Adrenal gland (tissue), 9 donors: ENCODE measurements at regions not wholly inside any gene's neighbourhood (a gene's known extent, or its start where the extent isn't known, plus 50 kb on each side); places are given as distances from the start of the nearest gene placed in this dataset.
A peak's percentile ranks its signal among the peaks of the same experiment; 100 is the strongest.
"Not testable (repeated sequence)": the region's sequence is repeated elsewhere in the genome, so short reads cannot be mapped to it uniquely, and the experiment has no call there.

Source experiments
- DNase-seq, 7 donors: peaks; one replicate each; pipeline ENCODE4 v3.0.0-alpha.2; 2019 to 2020
- H3K27ac ChIP-seq, 5 donors: fragments of 200-600 bp; sonication (generic) in 4 of 5; 1 replicate in 3 of 5; 2 replicates in 2 of 5; pipeline versions ENCODE4 v1.5.1 to v1.8.0; 2016 to 2020; ENCODE audit warnings: mild to moderate bottlenecking in 1 of 5
- H3K27me3 ChIP-seq: fragments of 200-600 bp; 2 replicates; pipeline ENCODE4 v1.8.0; 2021
- H3K36me3 ChIP-seq, 2 donors: fragments of 200-600 bp; replicated peaks in 1 of 2; 1 replicate in 1 of 2; 2 replicates in 1 of 2; pipeline versions ENCODE4 v1.5.1 to v1.8.0; 2018 to 2022
- H3K4me1 ChIP-seq, 2 donors: fragments of 200-600 bp; replicated peaks in 1 of 2; 1 replicate in 1 of 2; 2 replicates in 1 of 2; pipeline versions ENCODE4 v1.5.1 to v1.8.0; 2018 to 2021
- H3K4me3 ChIP-seq, 4 donors: fragments of 200-600 bp; sonication (generic) in 3 of 4; one replicate each; pipeline ENCODE4 v1.5.1; 2016 to 2018
- H3K9me3 ChIP-seq, 3 donors: fragments of 200-600 bp; sonication (generic) in 1 of 3; replicated peaks in 1 of 3; 1 replicate in 2 of 3; 2 replicates in 1 of 3; pipeline versions ENCODE4 v1.5.1 to v1.8.0; 2016 to 2021
- POLR2A ChIP-seq, 2 donors: fragments of 450-650 bp; IDR thresholded peaks; one replicate each; pipeline ENCODE4 v1.6.1; 2017; ENCODE audit warnings: antibody characterized with exemption in 2 of 2, mild to moderate bottlenecking in 2 of 2, moderate library complexity in 1 of 2
- WGBS, 4 donors: extraction: QIAGEN DNeasy Blood & Tissue Kit in 2 of 4; methylation state at CpG; one replicate each; pipeline versions ENCODE4 v1.1.5 to v1.1.7; 2013 to 2017; 5-methylcytosine and 5-hydroxymethylcytosine counted together
- intact Hi-C, 2 donors: fragments of 100-400 bp; cut with DNase I; formaldehyde crosslinking; loops; one replicate each; pipeline versions ENCODE4 v1.14.1 to v1.15.0; 2022 to 2023
- TF ChIP-seq, protein P1 (sequence below), 6 experiments: fragments of 450-650 bp in 4 of 6; fragments of 200-600 bp in 2 of 6; sonication (generic) in 1 of 6; IDR thresholded peaks; 1 replicate in 5 of 6; 2 replicates in 1 of 6; pipeline versions ENCODE4 v1.5.1 to v1.8.0; 2016 to 2021; ENCODE audit warnings: antibody characterized with exemption in 6 of 6, mild to moderate bottlenecking in 2 of 6, moderate library complexity in 1 of 6
- donor health status: healthy with polysubstance abuse.
- donor health status: Bipolar disorder and iron deficiency.
- donor health status: DM: yes; HTN: yes; CAD: no.
- donor health status: DM: no; HTN: no; CAD: no.
- donor health status: DM: no; HTN: no; CAD: no.

DNA sequence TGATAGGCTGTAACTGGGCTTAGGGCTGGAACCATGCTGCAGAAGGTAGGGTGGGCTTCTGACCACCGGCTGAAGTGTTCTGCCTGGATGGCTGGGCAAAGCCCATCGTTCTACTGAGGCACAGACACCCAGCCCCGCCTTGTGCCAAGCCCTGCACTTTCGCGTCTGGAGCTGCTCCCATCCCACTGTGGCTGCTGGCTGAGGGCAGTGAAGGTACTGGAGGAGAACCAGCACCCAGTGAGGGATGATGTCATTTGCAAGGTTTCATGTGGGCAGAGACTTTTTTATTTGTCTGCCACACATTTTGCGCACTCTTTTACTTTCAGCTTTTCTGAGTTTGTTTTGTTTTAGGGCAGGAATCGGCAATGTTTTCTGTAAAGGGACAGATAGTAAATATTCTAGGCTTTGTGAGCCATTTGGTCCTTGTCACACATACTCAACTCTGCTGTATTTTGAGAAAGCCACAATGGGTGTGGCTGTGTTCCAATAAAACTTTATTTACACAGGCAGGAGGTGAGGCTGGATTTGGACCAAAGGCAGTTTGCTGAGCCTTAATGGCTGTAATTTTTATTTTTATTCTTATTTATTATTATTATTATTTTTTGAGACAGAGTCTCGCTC, 85.6 kb downstream of the ASB1 start:
- Histone ChIP-seq H3K36me3 (no peaks in the 10 kb centered on the region), H3K27me3 (no peaks in the 10 kb centered on the region), H3K4me3 (no peak overlapping the region), H3K27ac (no peak overlapping the region), H3K9me3 (peaks cover 0 to 5% (median 0%) of the 10 kb centered on the region in 3 donors), H3K4me1 (no peaks in the 10 kb centered on the region)
- WGBS, 4 donors: 83 to 93% (median 90%) methylated on average over 8 of the region's 8 CpGs
- intact Hi-C loops: loop anchor here in 1 of 2 donors (5.0 kb wide), 1 partner anchor 275 kb away; no protein-coding TSS in a partner anchor
- TF ChIP-seq, protein P1, sequence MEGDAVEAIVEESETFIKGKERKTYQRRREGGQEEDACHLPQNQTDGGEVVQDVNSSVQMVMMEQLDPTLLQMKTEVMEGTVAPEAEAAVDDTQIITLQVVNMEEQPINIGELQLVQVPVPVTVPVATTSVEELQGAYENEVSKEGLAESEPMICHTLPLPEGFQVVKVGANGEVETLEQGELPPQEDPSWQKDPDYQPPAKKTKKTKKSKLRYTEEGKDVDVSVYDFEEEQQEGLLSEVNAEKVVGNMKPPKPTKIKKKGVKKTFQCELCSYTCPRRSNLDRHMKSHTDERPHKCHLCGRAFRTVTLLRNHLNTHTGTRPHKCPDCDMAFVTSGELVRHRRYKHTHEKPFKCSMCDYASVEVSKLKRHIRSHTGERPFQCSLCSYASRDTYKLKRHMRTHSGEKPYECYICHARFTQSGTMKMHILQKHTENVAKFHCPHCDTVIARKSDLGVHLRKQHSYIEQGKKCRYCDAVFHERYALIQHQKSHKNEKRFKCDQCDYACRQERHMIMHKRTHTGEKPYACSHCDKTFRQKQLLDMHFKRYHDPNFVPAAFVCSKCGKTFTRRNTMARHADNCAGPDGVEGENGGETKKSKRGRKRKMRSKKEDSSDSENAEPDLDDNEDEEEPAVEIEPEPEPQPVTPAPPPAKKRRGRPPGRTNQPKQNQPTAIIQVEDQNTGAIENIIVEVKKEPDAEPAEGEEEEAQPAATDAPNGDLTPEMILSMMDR (IDR thresholded peaks at IDR 0.05): no peak
- TF ChIP-seq POLR2A (IDR thresholded peaks at IDR 0.05): no peak
- no peak for DNase-seq

DNA sequence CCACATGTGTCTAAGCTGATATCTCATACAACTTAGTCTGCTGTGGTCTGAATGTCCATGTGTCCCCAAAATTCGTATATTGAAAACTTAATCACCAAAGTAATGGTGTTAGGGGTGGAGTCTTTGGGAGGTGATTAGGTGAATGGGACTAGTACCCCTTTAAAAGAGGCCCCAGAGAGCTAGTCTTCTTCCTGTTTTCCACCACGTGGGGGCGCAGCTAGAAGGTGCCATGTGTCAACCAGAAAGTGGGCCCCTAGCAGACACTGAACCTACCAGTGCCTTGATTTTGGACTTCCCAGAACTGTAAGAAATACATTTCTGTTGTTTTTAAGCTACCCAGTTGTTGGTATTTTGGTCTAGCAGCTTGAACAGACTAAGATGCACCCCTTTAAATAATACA, 86.6 kb downstream of the ASB1 start:
- 15 to 26% (median 21%) methylated on average over 3 of the region's 3 CpGs for WGBS, 4 donors
- Histone ChIP-seq H3K27ac (no peak overlapping the region), H3K27me3 (no peaks in the 10 kb centered on the region), H3K4me1 (no peaks in the 10 kb centered on the region), H3K36me3 (no peaks in the 10 kb centered on the region), H3K9me3 (peaks cover 0 to 14% (median 0%) of the 10 kb centered on the region in 3 donors), H3K4me3 (no peak overlapping the region)
- no peak for TF ChIP-seq POLR2A (IDR thresholded peaks at IDR 0.05)
- TF ChIP-seq, protein P1 (IDR thresholded peaks at IDR 0.05): peak; percentile 13 to 54 (median 40)
- peak in 6 of 7 donors; percentile 27 to 70 (median 54) for DNase-seq
- intact Hi-C loops: loop anchor here in 1 of 2 donors (5.0 kb wide), 1 partner anchor 274 kb away; no protein-coding TSS in a partner anchor

DNA sequence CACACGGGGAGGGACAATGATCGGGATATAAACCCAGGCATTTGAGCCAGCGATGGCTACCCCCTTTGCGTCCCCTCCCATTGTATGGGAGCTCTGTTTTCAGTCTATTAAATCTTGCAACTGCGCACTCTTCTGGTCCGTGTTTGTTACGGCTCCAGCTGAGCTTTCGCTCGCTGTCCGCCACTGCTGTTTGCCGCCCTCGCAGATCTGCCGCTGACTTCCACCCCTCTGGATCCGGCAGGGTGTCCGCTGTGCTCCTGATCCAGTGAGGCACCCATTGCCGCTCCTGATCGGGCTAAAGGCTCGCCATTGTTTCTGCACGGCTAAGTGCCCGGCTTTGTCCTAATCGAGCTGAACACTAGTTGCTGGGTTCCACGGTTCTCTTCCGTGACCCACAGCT, 87.3 kb downstream of the ASB1 start:
- not testable (repeated sequence) for H3K4me1 ChIP-seq, DNase-seq, H3K4me3 ChIP-seq, H3K27me3 ChIP-seq, H3K36me3 ChIP-seq, H3K27ac ChIP-seq
- peaks cover 0 to 14% (median 0%) of the 10 kb centered on the region in 3 donors for H3K9me3 ChIP-seq
- intact Hi-C loops: loop anchor here in 1 of 2 donors (5.0 kb wide), 1 partner anchor 273 kb away; no protein-coding TSS in a partner anchor
- WGBS, 4 donors: 91 to 96% (median 94%) methylated on average over 21 to 23 of the region's 23 CpGs

DNA sequence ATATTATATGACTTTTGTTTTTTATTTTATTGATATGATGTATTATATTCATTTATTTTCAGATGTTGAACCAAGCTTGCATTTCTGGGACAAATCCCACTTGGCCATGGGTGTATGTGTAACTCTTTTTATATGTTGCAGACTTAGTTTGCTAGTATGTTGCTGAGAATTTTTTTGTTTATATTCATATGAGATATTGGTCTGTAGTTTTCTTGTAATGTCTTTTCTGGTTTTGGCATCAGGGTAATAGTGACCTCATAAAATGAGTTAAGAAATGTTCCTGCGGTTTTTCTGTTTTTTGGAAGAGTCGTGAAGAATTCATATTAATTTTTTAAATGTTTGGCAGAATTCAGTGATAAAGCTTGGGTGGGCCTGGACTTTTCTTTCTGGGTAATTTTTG, 88.7 kb downstream of the ASB1 start:
- Histone ChIP-seq H3K27ac (no peak overlapping the region), H3K9me3 (peaks cover 0 to 14% (median 0%) of the 10 kb centered on the region in 3 donors), H3K4me3 (no peak overlapping the region), H3K36me3 (no peaks in the 10 kb centered on the region), H3K27me3 (no peaks in the 10 kb centered on the region), H3K4me1 (no peaks in the 10 kb centered on the region)
- no peak for DNase-seq
- intact Hi-C loops: no loop called here
- WGBS, 4 donors: 83 to 90% (median 89%) methylated on average over 2 of the region's 2 CpGs
- TF ChIP-seq, protein P1 (IDR thresholded peaks at IDR 0.05): no peak
- no peak for TF ChIP-seq POLR2A (IDR thresholded peaks at IDR 0.05)

DNA sequence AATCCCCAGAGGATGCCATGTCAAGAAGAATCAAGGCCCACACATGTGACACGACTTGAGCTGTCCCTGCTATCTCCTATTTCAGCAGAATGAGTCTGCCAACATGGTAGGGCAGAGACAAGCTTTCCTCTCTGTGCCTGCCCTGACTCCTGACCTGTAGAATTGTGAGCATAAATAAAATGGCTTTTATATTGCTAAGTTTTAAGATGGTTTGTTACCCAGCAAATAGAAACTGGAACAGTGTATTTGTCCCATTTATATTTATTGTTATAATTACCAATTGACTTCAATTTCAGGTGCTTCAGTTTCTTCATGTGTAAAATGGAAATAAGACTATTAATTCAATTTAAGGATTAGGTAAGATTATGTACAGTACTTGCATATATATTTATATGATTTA, 90.5 kb downstream of the ASB1 start:
- Histone ChIP-seq H3K4me1 (no peaks in the 10 kb centered on the region), H3K27ac (no peak overlapping the region), H3K36me3 (no peaks in the 10 kb centered on the region), H3K9me3 (peaks cover 0 to 14% (median 0%) of the 10 kb centered on the region in 3 donors), H3K4me3 (no peak overlapping the region), H3K27me3 (no peaks in the 10 kb centered on the region)
- intact Hi-C loops: no loop called here
- no peak for DNase-seq
- TF ChIP-seq, protein P1 (IDR thresholded peaks at IDR 0.05): no peak
- no peak for TF ChIP-seq POLR2A (IDR thresholded peaks at IDR 0.05)
- WGBS, 4 donors: 75 to 88% (median 76%) methylated on average over 1 of the region's 1 CpG
